ENCODE measurements at regions not wholly inside any gene's neighbourhood (a gene's known extent, or its start where the extent isn't known, plus 50 kb on each side); places are given as distances from the start of the nearest gene placed in this dataset.
"Not testable (repeated sequence)": the region's sequence is repeated elsewhere in the genome, so short reads cannot be mapped to it uniquely, and the experiment has no call there.

DNA sequence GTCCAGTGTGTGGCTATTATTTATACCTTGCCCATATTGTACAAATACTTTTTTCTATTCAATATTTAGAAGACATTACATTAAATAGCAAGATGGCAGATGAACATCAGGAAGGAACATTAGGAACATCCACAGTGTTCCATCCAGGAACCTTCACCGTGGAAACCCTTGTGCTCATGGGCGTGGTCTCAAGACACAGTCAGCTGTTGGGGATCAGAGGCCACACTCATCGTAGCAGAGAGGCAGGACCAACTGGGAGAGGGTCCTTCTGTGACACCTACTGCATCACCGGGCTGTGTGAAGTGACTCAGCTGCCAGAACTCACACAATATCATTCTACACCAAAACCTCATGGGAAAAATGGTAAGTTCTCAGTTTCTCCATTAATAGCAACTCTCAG is 328.9 kb downstream of the PREX1 start:
- SMC1A ChIA-PET (ENCODE audit: uncharacterized antibody, unreplicated experiment), result interaction anchor here (1.9 kb wide), 1 partner anchor 16 kb away, joined by 5 read pairs; no protein-coding TSS in a partner anchor
- H3K4me2 ChIP-seq (ENCODE audit: control insufficient read depth, insufficient read depth); RAD21 ChIA-PET (ENCODE audit: unreplicated experiment); ATAC-seq; intact Hi-C loops (cut with micrococcal nuclease; ENCODE audit: unreplicated experiment); H3K79me2 ChIP-seq (ENCODE audit: control insufficient read depth, insufficient read depth, low read length); BruUV-seq (replicated peaks); H3K9ac ChIP-seq (ENCODE audit: control insufficient read depth, insufficient read depth, low read length); H2AFZ ChIP-seq (ENCODE audit: control insufficient read depth, low read depth, low read length); H3K4me3 ChIP-seq; H3K27ac ChIP-seq (ENCODE audit: control insufficient read depth, insufficient read depth); CTCF ChIA-PET; H4K20me1 ChIP-seq (ENCODE audit: control insufficient read depth, insufficient read depth); in situ Hi-C loops (cut with MboI); H3K27me3 ChIP-seq (replicated peaks in 1 of 2; ENCODE audit: control insufficient read depth in 2 of 2, insufficient read depth in 2 of 2, low read length in 1 of 2); DNase-seq (ENCODE audit: low read depth, low spot score); H3K36me3 ChIP-seq (ENCODE audit: control insufficient read depth in 2 of 2, insufficient read depth in 2 of 2, low read length in 1 of 2); H3K9me3 ChIP-seq (replicated peaks; ENCODE audit: control insufficient read depth, insufficient read depth, low read length); H3K4me1 ChIP-seq (ENCODE audit: control insufficient read depth, insufficient read depth, low read length); FAIRE-seq; POLR2A ChIA-PET: not testable (repeated sequence)
- WGBS (ENCODE audit: insufficient coverage, insufficient replicate concordance, low lambda C conversion rate, missing lambda C conversion rate), result 17% methylated on average over 4 of the region's 4 CpGs

DNA sequence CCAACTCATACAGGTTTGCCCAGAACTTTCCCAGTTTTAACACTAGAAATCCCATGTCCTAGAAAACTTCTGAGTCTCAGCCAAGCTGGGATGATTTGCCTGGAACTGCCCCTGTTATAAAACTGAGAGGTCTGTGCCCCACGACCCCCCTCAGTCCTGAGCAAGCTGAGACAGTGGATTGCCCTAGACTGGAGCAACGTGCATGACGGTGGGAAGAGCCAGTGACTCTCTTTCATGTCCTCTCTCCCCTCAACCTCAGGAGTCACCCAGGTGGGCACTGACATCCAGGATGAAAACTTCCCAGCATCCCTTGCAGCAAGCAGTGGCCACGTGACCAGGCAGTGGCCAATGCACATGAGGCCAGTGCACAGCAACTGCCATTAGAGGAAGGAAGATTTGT is 329.7 kb downstream of the PREX1 start:
- ATAC-seq; DNase-seq (ENCODE audit: low read depth, low spot score); H3K27me3 ChIP-seq (replicated peaks in 1 of 2; ENCODE audit: control insufficient read depth in 2 of 2, insufficient read depth in 2 of 2, low read length in 1 of 2); POLR2A ChIA-PET; H2AFZ ChIP-seq (ENCODE audit: control insufficient read depth, low read depth, low read length); H3K27ac ChIP-seq (ENCODE audit: control insufficient read depth, insufficient read depth); H3K4me1 ChIP-seq (ENCODE audit: control insufficient read depth, insufficient read depth, low read length); H3K4me3 ChIP-seq; H3K79me2 ChIP-seq (ENCODE audit: control insufficient read depth, insufficient read depth, low read length); in situ Hi-C loops (cut with MboI); CTCF ChIA-PET; intact Hi-C loops (cut with micrococcal nuclease; ENCODE audit: unreplicated experiment); H4K20me1 ChIP-seq (ENCODE audit: control insufficient read depth, insufficient read depth); RAD21 ChIA-PET (ENCODE audit: unreplicated experiment); SMC1A ChIA-PET (ENCODE audit: uncharacterized antibody, unreplicated experiment); H3K36me3 ChIP-seq (ENCODE audit: control insufficient read depth in 2 of 2, insufficient read depth in 2 of 2, low read length in 1 of 2); FAIRE-seq; BruUV-seq (replicated peaks); H3K9ac ChIP-seq (ENCODE audit: control insufficient read depth, insufficient read depth, low read length); H3K9me3 ChIP-seq (replicated peaks; ENCODE audit: control insufficient read depth, insufficient read depth, low read length); H3K4me2 ChIP-seq (ENCODE audit: control insufficient read depth, insufficient read depth): not testable (repeated sequence)
- WGBS (ENCODE audit: insufficient coverage, insufficient replicate concordance, low lambda C conversion rate, missing lambda C conversion rate), result 1% methylated on average over 4 of the region's 4 CpGs

DNA sequence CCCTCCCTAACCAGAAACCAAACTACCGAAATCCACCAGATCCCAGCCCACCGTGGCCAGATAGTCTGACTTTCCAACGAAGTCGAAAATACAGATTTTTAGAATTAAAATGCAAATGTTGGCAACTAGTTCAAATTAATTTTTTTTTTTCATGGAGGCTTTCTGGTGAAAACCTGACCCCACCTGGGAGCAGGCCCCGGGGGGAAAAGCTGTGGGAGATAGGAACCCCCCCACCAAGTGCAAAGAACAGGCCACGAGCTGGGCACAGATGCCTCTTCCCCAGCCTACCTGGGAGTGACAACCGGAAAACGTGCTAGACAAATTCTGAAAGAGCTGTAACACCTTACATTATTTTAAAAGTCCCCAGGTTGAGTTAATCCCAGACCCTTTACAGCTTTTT is 333.8 kb downstream of the PREX1 start:
- in situ Hi-C loops (cut with MboI), result no loop called here
- FAIRE-seq, result no peak
- no peak overlapping the region for H2AFZ ChIP-seq (ENCODE audit: control insufficient read depth, low read depth, low read length)
- ChIA-PET CTCF (no interaction called here), RAD21 (ENCODE audit: unreplicated experiment) (no interaction called here), POLR2A (no interaction called here), SMC1A (ENCODE audit: uncharacterized antibody, unreplicated experiment) (no interaction called here)
- no peak overlapping the region for H3K27ac ChIP-seq (ENCODE audit: control insufficient read depth, insufficient read depth)
- H3K27me3 ChIP-seq (replicated peaks in 1 of 2; ENCODE audit: control insufficient read depth in 2 of 2, insufficient read depth in 2 of 2, low read length in 1 of 2), result no peaks in the 10 kb centered on the region
- BruUV-seq (replicated peaks), result no TSS peak
- H3K9ac ChIP-seq (ENCODE audit: control insufficient read depth, insufficient read depth, low read length), result no peak overlapping the region
- H3K9me3 ChIP-seq (replicated peaks; ENCODE audit: control insufficient read depth, insufficient read depth, low read length), result no peaks in the 10 kb centered on the region
- ATAC-seq, result no peak
- intact Hi-C loops (cut with micrococcal nuclease; ENCODE audit: unreplicated experiment), result no loop called here
- DNase-seq (ENCODE audit: low read depth, low spot score), result no peak
- H3K36me3 ChIP-seq (ENCODE audit: control insufficient read depth in 2 of 2, insufficient read depth in 2 of 2, low read length in 1 of 2), result no peaks in the 10 kb centered on the region
- no peaks in the 10 kb centered on the region for H3K79me2 ChIP-seq (ENCODE audit: control insufficient read depth, insufficient read depth, low read length)
- WGBS (ENCODE audit: insufficient coverage, insufficient replicate concordance, low lambda C conversion rate, missing lambda C conversion rate), result 35% methylated on average over 8 of the region's 8 CpGs
- no peak overlapping the region for H3K4me3 ChIP-seq
- no peaks in the 10 kb centered on the region for H4K20me1 ChIP-seq (ENCODE audit: control insufficient read depth, insufficient read depth)
- H3K4me1 ChIP-seq (ENCODE audit: control insufficient read depth, insufficient read depth, low read length), result peaks cover 7% of the 10 kb centered on the region
- no peak overlapping the region for H3K4me2 ChIP-seq (ENCODE audit: control insufficient read depth, insufficient read depth)
- TF ChIP-seq BHLHE40 (IDR thresholded peaks at IDR 0.05; ENCODE audit: borderline replicate concordance in 1 of 2, low read depth in 2 of 2, low read length in 1 of 2), result no peak
- no peak for TF ChIP-seq SRF (IDR thresholded peaks at IDR 0.05; ENCODE audit: low read depth in 2 of 2, low read length in 2 of 2)
- TF ChIP-seq NR2F1 (conservative IDR thresholded peaks at IDR 0.05), result no peak
- TF ChIP-seq SPI1 (IDR thresholded peaks at IDR 0.05; ENCODE audit: borderline replicate concordance, insufficient read depth, low read depth, low read length), result no peak
- TF ChIP-seq GABPA (IDR thresholded peaks at IDR 0.05; ENCODE audit: low read depth), result no peak
- no peak for TF ChIP-seq KAT2A (conservative IDR thresholded peaks at IDR 0.05; ENCODE audit: control insufficient read depth, low read depth, low read length)
- no peak for TF ChIP-seq BMI1 (IDR thresholded peaks at IDR 0.05; ENCODE audit: borderline replicate concordance)
- no peak for TF ChIP-seq HDAC6 (IDR thresholded peaks at IDR 0.05; ENCODE audit: unreplicated experiment)
- no peak for TF ChIP-seq CREB1 (IDR thresholded peaks at IDR 0.05; ENCODE audit: low read depth)
- no peak for TF ChIP-seq SMAD1 (IDR thresholded peaks at IDR 0.05; ENCODE audit: low read depth, partially characterized antibody)
- TF ChIP-seq TBL1XR1 (IDR thresholded peaks at IDR 0.05; ENCODE audit: low read depth, low read length), result no peak
- TF ChIP-seq, protein P1, sequence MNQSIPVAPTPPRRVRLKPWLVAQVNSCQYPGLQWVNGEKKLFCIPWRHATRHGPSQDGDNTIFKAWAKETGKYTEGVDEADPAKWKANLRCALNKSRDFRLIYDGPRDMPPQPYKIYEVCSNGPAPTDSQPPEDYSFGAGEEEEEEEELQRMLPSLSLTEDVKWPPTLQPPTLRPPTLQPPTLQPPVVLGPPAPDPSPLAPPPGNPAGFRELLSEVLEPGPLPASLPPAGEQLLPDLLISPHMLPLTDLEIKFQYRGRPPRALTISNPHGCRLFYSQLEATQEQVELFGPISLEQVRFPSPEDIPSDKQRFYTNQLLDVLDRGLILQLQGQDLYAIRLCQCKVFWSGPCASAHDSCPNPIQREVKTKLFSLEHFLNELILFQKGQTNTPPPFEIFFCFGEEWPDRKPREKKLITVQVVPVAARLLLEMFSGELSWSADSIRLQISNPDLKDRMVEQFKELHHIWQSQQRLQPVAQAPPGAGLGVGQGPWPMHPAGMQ (IDR thresholded peaks at IDR 0.05; ENCODE audit: borderline replicate concordance), result no peak
